GM12878 (cell line): ENCODE measurements at regions not wholly inside any gene's neighbourhood (a gene's known extent, or its start where the extent isn't known, plus 50 kb on each side); places are given as distances from the start of the nearest gene placed in this dataset.

ENCODE experiments used
- ATAC-seq: fragments of 200-7000 bp; cut with Tn5 transposase; 3 replicates; pipeline ENCODE4 v1.9.1; 2020; ENCODE audit warnings: mild to moderate bottlenecking, moderate library complexity
- BruUV-seq: library from RNA; stranded (reverse); fragments of 400-500 nt; replicated peaks from 2 replicates; lab custom pipeline; 2021; lab: Mats Ljungman, UMichigan
- CTCF ChIA-PET: fragments of 300-600 bp; sonication (Branson Sonifier 250); formaldehyde crosslinking; extraction: SDS; loops from one replicate; lab custom pipeline; 2021; ENCODE audit warnings: inconsistent platforms; lab: Yijun Ruan, JAX
- POLR2A ChIA-PET: fragments of 350-600 bp; formaldehyde crosslinking; extraction: SDS; loops from one replicate; lab custom pipeline; 2021; ENCODE audit warnings: inconsistent platforms; lab: Charles Lee
- RAD21 ChIA-PET: fragments of 300-600 bp; sonication (Branson Sonifier 250); formaldehyde crosslinking; loops from one replicate; lab custom pipeline; 2023; ENCODE audit warnings: antibody characterized with exemption; ENCODE audit not compliant: unreplicated experiment; lab: Charles Lee
- SMC1A ChIA-PET: fragments of 300-600 bp; sonication (Branson Sonifier 250); formaldehyde crosslinking; loops from one replicate; lab custom pipeline; 2023; ENCODE audit not compliant: unreplicated experiment, uncharacterized antibody; lab: Charles Lee
- DNase-seq: peaks from one replicate; pipeline ENCODE4 v3.0.0-alpha.2; 2011; ENCODE audit warnings: low read depth, low spot score
- FAIRE-seq: peaks from 3 replicates; lab custom pipeline; 2011; peaks lifted over from hg19 to GRCh38; lab: Jason Lieb, UNC
- H2AFZ ChIP-seq: 2 replicates; pipeline ENCODE4 v1.6.0; 2011; ENCODE audit warnings: low read depth, low read length, control low read depth; ENCODE audit not compliant: control insufficient read depth
- H3K27ac ChIP-seq: 2 replicates; pipeline ENCODE4 v1.5.1; 2011; ENCODE audit warnings: control low read depth; ENCODE audit not compliant: control insufficient read depth, insufficient read depth
- H3K27me3 ChIP-seq, 2 experiments: replicated peaks in 1 of 2; 2 replicates each; pipeline versions ENCODE4 v1.6.0 to v1.6.1; 2011; ENCODE audit warnings: low read length in 1 of 2; ENCODE audit not compliant: control insufficient read depth in 2 of 2, insufficient read depth in 2 of 2
- H3K36me3 ChIP-seq, 2 experiments: 2 replicates each; pipeline ENCODE4 v1.5.1; 2011; ENCODE audit warnings: low read length in 1 of 2; ENCODE audit not compliant: control insufficient read depth in 2 of 2, insufficient read depth in 2 of 2
- H3K4me1 ChIP-seq: 2 replicates; pipeline ENCODE4 v1.6.1; 2011; ENCODE audit warnings: mild to moderate bottlenecking, low read length, moderate library complexity, mixed read lengths; ENCODE audit not compliant: control insufficient read depth, insufficient read depth
- H3K4me2 ChIP-seq: 2 replicates; pipeline ENCODE4 v1.6.0; 2011; ENCODE audit warnings: control low read depth; ENCODE audit not compliant: control insufficient read depth, insufficient read depth
- H3K4me3 ChIP-seq: fragments of 200-600 bp; sonication (generic); 2 replicates; pipeline ENCODE4 v1.5.1; 2016
- H3K79me2 ChIP-seq: 2 replicates; pipeline ENCODE4 v1.6.0; 2011; ENCODE audit warnings: low read length; ENCODE audit not compliant: control insufficient read depth, insufficient read depth
- H3K9ac ChIP-seq: 2 replicates; pipeline ENCODE4 v1.8.0; 2011; ENCODE audit warnings: low read length, control low read depth, mixed read lengths; ENCODE audit not compliant: control insufficient read depth, insufficient read depth
- H3K9me3 ChIP-seq: replicated peaks from 3 replicates; pipeline ENCODE4 v1.5.1; 2011; ENCODE audit warnings: mild to moderate bottlenecking, low read length; ENCODE audit not compliant: control insufficient read depth, insufficient read depth
- H4K20me1 ChIP-seq: 2 replicates; pipeline ENCODE4 v1.6.0; 2011; ENCODE audit not compliant: control insufficient read depth, insufficient read depth
- CTCF ChIP-seq, 3 experiments: IDR thresholded peaks in 2 of 3; conservative IDR thresholded peaks in 1 of 3; 2 replicates each; pipeline ENCODE4 v1.5.1; 2011; ENCODE audit warnings: low read depth in 3 of 3, low read length in 3 of 3, mild to moderate bottlenecking in 3 of 3, control low read depth in 2 of 3, moderate library complexity in 2 of 3, inconsistent platforms in 1 of 3, mixed read lengths in 1 of 3; ENCODE audit not compliant: control insufficient read depth in 2 of 3, insufficient read depth in 1 of 3; ENCODE audit errors: extremely low read depth in 1 of 3
- E2F8 ChIP-seq: fragments of 450-650 bp; IDR thresholded peaks from 2 replicates; pipeline ENCODE4 v1.6.1; 2018; ENCODE audit warnings: mild to moderate bottlenecking, low read depth, moderate library complexity; ENCODE audit not compliant: partially characterized antibody
- EZH2 ChIP-seq: IDR thresholded peaks from 2 replicates; pipeline ENCODE4 v1.6.1; 2012; ENCODE audit warnings: low read depth, mild to moderate bottlenecking, control low read depth, inconsistent platforms, low read length, borderline replicate concordance; ENCODE audit not compliant: control insufficient read depth
- FOS ChIP-seq: IDR thresholded peaks from 3 replicates; pipeline ENCODE4 v1.6.1; 2011; ENCODE audit warnings: borderline replicate concordance; ENCODE audit not compliant: insufficient read length; ENCODE audit errors: extremely low read depth
- GATAD2B ChIP-seq: fragments of 450-650 bp; conservative IDR thresholded peaks from 2 replicates; pipeline ENCODE4 v1.6.1; 2017; ENCODE audit warnings: low read depth, mild to moderate bottlenecking, moderate library complexity
- POLR2AphosphoS2 ChIP-seq: IDR thresholded peaks from 2 replicates; pipeline ENCODE4 v1.6.1; 2011; ENCODE audit warnings: low read depth, mild to moderate bottlenecking, low read length, improper control_type of control experiment, moderate library complexity
- RELB ChIP-seq: fragments of 450-650 bp; IDR thresholded peaks from 2 replicates; pipeline ENCODE4 v1.6.1; 2017; ENCODE audit warnings: low read depth, mild to moderate bottlenecking, moderate library complexity
- SMC3 ChIP-seq: IDR thresholded peaks from 2 replicates; pipeline ENCODE4 v1.6.1; 2011; ENCODE audit warnings: low read length, improper control_type of control experiment, borderline replicate concordance
- SUZ12 ChIP-seq: fragments of 200-600 bp; sonication (generic); IDR thresholded peaks from one replicate; pipeline ENCODE4 v1.6.1; 2018; ENCODE audit warnings: antibody characterized with exemption, mild to moderate bottlenecking; ENCODE audit not compliant: unreplicated experiment
- WGBS: methylation state at CpG from one replicate; pipeline ENCODE4 v1.1.6; 2016; ENCODE audit warnings: low lambda C conversion rate; ENCODE audit not compliant: insufficient replicate concordance, insufficient coverage; ENCODE audit errors: missing lambda C conversion rate; 5-methylcytosine and 5-hydroxymethylcytosine counted together
- in situ Hi-C: fragments of 300-500 bp; cut with MboI; formaldehyde crosslinking; loops from 9 replicates; pipeline ENCODE4 v1.14.3; 2018; ENCODE audit warnings: mixed read lengths
- intact Hi-C: fragments of 100-400 bp; cut with micrococcal nuclease; formaldehyde crosslinking; loops from one replicate; pipeline ENCODE4 v1.14.2; 2022; ENCODE audit not compliant: unreplicated experiment

- in situ Hi-C loops: no loop called here
- no peaks in the 10 kb centered on the region for H3K9me3 ChIP-seq
- ChIA-PET POLR2A (no interaction called here), SMC1A (no interaction called here), RAD21 (no interaction called here), CTCF (no interaction called here)
- BruUV-seq: no TSS peak
- no peak overlapping the region for H3K4me2 ChIP-seq
- FAIRE-seq (no peak), ATAC-seq (no peak), DNase-seq (no peak)
- WGBS: 0% methylated on average over 1 of the region's 1 CpG
- H3K79me2 ChIP-seq: no peaks in the 10 kb centered on the region
- no peak overlapping the region for H2AFZ ChIP-seq
- no peak overlapping the region for H3K4me3 ChIP-seq
- H3K4me1 ChIP-seq: no peaks in the 10 kb centered on the region
- no peaks in the 10 kb centered on the region for H3K36me3 ChIP-seq
- intact Hi-C loops: no loop called here
- TF ChIP-seq SMC3: no peak
- no peak for TF ChIP-seq SUZ12
- no peaks in the 10 kb centered on the region for H4K20me1 ChIP-seq
- H3K9ac ChIP-seq: no peak overlapping the region
- H3K27me3 ChIP-seq: no peaks in the 10 kb centered on the region
- H3K27ac ChIP-seq: no peak overlapping the region
These were observed 85.9 kb downstream of the HPGD start for GRCh38 chr4:174436377-174436776.

- no peaks in the 10 kb centered on the region for H3K9me3 ChIP-seq
These were observed 86.3 kb downstream of the HPGD start for GRCh38 chr4:174435974-174436373.

More at GRCh38 chr4:174435974-174436373, 86.3 kb downstream of the HPGD start:
- SMC1A ChIA-PET: no interaction called here
- no peak overlapping the region for H2AFZ ChIP-seq
- TF ChIP-seq RELB (no peak), EZH2 (no peak), FOS (no peak), GATAD2B (no peak), CTCF (IDR thresholded peaks at IDR 0.05 in 2 of 3, conservative IDR thresholded peaks at IDR 0.05 in 1 of 3; ENCODE audit: control insufficient read depth in 2 of 3, extremely low read depth in 1 of 3, insufficient read depth in 1 of 3, low read depth in 3 of 3, low read length in 3 of 3) (no peak), E2F8 (no peak), POLR2AphosphoS2 (no peak)
- TF ChIP-seq, all 136 proteins: peak for 0
- Histone ChIP-seq H4K20me1 (no peaks in the 10 kb centered on the region), H3K4me1 (no peaks in the 10 kb centered on the region), H3K27ac (no peak overlapping the region), H3K9ac (no peak overlapping the region), H3K36me3 (no peaks in the 10 kb centered on the region), H3K4me3 (no peak overlapping the region), H3K4me2 (no peak overlapping the region), H3K79me2 (no peaks in the 10 kb centered on the region), H3K27me3 (no peaks in the 10 kb centered on the region)
- intact Hi-C loops (no loop called here), in situ Hi-C loops (no loop called here)
- ChIA-PET RAD21 (no interaction called here), CTCF (no interaction called here), POLR2A (no interaction called here)
- DNase-seq (no peak), FAIRE-seq (no peak), ATAC-seq (no peak)
- BruUV-seq: no TSS peak
- 25% methylated on average over 2 of the region's 2 CpGs for WGBS
